GM20431 (cell line): ENCODE measurements at regions not wholly inside any gene's neighbourhood (a gene's known extent, or its start where the extent isn't known, plus 50 kb on each side); places are given as distances from the start of the nearest gene placed in this dataset.

Experiments
- in situ Hi-C: fragments of 300-500 bp; cut with MseI, MboI; formaldehyde crosslinking; loops from one replicate; pipeline ENCODE4 v1.15.0; 2020; ENCODE audit warnings: low sequenced_read_pairs; ENCODE audit not compliant: unreplicated experiment

DNA sequence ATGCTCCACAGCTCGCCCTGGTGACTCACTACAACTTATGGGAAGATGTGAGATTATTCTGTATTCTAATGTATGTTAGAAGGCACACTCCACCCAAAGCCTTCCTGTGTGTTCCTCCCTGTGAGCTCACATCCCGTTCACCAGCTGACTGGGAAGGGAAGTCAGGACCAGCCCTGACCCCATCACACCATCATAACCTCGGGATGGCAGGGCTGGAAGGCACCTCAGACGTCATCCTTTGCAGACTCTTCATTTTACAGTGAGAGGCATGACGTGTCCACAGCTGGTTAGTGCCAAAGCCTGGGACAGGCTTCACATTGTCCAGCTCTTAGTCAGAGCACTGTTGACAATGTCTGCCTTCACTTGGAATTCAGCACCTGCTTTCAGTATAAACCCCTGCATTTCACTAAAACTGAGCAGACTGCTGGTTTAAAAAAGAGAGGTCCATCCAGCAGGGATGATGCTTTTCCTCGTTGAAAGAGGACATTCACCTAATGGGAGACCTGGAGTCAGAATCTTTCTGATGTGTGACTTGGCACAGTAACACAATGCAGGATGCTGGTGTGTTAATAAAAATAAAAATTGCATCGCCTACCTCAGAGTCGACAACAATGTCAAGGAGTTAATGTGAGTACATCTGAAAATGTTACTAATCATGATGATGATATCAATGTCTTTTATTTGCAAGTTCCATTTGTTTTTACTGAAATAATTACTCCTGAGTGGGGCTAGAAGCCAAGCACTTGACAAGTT is 418.0 kb upstream of the TNP1 start:
- in situ Hi-C loops, result no loop called here

DNA sequence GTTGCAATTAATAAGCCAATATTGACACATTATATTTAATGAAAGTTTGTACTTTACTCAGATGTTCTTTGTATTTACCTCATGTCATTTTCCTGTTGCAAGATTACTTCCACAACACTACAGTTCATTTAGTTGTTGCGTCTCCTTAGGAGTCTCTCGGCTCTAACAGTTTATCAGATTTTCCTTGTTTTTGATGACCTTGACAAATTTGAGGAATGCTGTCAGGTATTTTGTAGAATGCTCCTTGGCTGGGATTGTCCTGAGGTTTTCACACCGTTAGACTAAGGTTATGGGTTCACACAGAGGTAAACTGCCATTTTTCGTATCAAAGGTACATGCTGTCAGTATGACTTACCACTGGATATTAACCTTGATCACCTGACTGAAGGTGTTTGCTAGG is 416.6 kb upstream of the TNP1 start:
- in situ Hi-C loops, result no loop called here

DNA sequence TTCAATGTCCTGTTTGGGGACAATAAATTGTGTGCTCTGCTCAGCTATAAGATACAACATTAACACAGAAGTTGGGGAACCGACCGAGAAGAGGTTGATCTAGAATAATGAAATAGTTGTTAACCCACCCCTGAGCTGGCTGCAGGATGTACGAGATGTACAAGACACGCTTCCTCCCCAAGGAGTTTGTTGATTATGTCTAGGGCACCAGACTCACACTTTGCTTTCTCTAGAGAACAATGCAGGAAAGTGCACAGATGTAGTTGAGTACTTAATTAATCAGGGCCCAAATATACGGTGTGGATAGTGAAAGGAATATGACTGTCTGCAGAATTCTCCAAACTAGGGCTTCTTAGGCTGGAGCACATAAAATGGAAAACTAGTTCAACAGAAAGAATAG is 415.2 kb upstream of the TNP1 start:
- in situ Hi-C loops, result no loop called here

DNA sequence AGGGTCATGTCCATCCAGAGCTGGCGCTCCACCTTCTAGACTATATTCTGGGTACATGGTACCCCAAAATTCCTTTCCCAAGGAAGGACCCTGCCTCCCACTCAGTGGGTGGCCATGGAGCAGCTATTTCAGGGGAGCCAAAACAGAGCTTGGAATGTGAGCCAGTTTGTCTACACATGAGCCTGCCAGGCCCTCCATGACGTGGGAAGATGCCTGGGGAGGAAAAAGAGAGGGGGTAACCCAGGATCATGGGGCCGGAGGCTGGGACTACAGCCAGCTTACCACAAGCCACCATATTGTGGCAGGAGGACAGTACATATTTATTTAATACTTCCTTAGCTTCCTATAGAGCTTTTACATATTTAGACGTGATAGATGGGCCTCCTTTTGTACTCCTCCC is 414.7 kb upstream of the TNP1 start:
- in situ Hi-C loops, result no loop called here

DNA sequence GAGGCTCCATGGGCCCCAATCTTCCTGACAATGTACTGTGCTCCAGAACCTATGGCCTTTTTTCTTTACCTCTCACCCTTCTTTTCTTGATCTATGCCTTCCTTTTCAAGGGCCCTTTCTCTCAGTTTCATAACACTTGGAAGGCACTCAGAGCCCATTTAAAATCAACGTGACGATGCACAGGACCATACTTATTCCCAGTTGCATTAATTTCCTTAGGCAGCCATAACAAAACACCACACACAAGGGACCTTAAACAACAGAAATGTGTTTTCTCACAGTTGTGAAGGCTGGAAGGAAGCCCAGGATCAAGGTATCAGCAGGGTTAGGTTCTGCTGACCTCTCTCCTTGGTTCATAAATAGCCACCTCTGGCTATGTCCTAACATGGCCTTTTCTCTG is 414.0 kb upstream of the TNP1 start:
- in situ Hi-C loops, result no loop called here

DNA sequence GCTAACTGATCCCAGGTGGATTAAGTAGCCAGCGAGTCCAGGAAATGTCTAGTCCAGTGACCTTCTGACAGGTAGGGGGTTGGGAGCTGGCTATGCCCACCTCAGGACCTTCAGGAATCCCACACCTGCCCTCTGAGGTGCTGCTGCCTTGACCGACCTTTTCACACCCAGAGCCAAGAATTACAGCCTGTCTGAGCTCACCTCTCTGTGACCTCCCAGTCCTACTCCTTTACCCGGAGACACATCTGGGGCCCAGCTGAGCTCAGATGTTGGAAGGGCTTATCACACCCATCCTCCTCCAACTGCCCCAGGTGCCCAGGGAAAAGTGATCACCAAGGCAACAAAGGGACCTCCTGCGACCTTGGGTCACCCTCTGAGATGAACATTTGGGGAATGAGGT is 413.3 kb upstream of the TNP1 start:
- in situ Hi-C loops, result no loop called here

DNA sequence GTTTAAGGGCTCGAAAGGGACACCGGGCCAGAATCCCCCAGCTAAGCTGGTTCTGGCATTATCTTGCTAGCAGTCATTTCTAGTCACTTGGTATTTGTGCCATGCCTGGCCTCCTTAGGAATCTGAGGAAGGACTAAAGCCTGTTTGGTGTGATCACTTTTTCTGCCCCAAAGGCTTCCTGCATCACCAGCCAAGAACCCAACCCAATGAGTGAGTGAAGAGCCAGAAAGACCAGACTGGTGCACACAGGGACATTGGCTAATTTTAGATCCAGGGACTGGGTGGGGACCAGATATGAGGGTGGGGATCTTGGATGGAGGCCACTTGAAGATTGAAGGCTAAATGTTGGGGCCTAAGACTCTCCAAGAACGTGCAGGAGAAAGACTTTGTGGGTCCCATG is 411.9 kb upstream of the TNP1 start:
- in situ Hi-C loops, result no loop called here

DNA sequence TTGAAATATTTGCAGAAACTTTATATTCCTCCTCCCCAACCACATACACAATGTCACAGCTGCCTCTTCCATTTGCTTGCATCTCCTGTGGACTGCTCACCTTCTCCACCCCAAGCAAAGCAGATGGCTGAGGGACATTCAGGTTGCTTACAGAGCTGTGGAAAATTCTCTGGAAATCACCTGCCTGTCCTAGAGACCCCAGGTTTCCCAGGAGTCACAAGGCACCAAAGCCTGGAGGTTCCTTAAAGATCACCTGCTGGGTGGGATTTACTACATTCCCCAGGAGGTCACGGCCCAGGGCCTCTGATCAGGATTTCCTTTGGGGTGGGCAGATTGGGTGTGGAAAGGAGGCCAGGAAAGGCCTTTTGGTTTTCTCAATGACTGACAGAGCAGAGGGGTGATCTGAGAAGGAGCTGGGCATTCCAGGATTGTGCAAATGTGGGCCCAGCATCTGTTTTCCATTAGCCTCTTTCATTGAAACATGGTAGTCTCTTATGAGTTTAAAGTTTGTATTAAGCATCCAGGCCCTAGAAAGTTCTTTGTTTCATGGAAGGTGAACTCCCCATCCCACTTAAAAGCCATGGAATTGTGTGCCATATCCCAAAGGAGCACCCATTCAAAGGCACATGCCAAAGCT is 410.7 kb upstream of the TNP1 start:
- in situ Hi-C loops, result no loop called here

DNA sequence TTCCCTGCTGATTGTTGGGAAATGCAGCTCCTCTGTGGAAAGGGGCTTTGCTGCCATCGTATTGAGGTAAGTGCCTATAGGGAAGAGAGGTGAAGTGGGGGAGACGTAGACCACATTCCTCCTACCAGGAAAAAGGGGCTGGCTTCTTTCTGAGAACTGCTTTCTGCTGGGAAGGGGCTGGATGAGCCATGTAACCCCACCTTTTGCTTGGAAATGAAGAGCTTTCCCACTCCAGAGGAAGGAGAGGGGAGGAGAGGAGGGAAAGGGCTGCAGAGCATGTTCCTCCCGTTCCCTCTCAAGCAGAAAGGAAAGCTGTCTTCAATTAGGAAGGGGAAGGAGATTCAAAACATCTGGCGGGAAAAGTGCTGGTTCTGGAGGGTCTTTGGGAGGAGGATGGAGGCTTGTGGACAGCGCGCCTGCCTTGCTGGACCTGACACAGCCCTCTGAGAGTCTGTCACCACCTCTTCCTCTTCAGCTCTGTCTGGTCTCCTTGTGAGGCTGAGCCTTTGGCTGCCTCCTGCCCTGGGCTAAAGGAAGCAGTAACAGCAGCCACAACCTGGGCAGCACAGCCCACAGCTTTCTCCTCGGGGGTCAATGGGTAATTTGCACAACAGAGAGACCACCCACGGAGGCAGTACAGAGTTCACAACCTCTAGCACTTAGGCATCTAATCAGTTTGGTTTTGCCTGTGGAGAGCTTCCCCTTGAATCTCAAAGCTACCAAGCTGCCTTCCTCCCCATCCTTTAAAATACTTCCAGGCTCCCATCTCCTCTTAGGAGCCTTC is 410.0 kb upstream of the TNP1 start:
- in situ Hi-C loops, result no loop called here

DNA sequence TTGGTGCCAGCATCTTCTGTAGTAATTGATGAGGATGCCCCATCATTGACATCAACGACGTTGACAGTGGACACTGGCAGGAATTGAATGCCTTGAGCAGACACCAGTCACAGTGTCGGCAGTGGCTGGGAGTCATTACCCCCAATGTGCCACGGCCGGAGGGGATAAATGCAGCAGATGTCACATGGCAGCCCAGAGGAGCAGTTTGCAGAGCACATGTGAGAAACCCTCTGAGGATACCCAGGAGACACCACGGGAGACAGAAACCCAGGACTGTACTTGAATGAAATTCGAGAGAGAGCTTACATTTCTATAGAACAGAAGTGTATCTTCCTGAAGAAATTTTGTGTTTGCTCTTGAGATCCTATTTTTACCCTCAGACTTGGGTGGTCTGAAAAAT is 409.1 kb upstream of the TNP1 start:
- in situ Hi-C loops, result no loop called here

DNA sequence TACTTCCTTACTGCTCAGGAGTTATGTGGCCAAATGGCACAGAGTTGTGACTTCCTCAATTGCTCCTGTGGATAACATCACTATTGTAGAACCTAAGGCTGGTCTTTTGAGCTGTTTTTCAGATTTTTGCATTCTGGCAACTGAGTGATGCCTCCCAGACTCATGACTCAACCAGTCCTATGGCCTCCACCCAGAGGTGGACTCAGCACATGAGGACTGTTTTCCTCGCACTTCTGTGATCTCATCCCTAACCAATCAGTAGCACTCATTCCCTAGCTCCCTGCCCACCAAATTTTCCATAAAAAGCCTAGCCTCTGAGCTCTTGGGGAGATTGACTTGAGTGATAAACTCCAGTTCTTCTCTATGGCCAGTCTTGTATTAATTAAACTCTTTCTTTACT is 407.9 kb upstream of the TNP1 start:
- in situ Hi-C loops, result no loop called here

DNA sequence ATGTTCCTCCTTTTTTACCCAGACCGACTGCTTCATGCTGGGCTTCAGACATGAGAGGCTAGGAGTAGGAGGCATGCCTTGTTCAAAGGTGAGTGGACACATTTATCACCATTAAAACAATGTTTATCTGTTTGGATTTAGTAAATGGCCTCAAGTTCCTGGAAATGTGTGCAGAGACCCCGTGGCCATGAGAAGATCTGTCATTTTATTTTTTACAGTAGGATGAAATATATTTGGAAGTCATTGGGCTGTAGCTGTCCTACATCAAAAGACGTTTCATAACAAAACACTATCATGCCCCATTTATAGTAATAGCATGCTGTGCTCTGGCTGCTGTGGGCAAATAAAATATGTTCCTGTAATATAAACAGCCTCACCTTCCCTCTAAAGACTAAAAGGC is 403.9 kb upstream of the TNP1 start:
- in situ Hi-C loops, result no loop called here

DNA sequence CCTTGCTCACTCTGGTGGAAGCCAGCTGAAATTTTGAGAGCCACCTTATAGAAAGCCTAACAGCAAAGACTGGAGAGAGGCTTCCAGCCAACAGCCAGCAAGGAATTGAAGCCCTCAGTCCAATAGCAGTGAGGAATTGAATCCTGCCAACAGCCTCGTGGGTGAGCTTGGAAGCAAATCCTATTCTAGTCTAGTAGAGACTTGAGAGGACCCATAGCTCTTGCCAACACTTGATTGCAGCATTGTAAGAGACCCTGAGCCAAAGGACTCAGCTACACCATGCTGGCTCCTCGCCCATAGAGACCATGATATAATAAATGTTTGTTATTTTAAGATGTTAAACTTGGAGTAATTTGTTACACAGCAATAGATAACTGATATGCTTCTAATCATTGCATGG is 403.0 kb upstream of the TNP1 start:
- in situ Hi-C loops, result no loop called here

DNA sequence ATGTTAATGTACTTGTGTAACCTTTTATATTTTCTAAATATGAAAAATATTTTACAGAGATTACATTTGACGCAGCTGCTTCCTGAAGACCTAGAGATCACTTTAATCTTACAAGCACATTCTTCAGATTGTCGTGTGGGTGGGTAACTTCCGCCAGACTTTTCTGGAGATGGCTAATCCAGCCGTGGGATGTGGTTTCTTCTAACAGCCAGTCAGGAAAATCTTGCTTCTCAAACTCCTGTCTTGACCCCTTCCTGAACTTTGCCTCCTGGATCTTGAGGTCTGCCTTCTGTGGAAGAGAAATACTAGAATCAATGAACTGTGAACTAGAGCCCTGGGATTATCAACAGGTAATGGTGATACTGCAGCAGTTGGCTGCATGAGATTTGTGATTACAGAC is 401.6 kb upstream of the TNP1 start:
- in situ Hi-C loops, result no loop called here

DNA sequence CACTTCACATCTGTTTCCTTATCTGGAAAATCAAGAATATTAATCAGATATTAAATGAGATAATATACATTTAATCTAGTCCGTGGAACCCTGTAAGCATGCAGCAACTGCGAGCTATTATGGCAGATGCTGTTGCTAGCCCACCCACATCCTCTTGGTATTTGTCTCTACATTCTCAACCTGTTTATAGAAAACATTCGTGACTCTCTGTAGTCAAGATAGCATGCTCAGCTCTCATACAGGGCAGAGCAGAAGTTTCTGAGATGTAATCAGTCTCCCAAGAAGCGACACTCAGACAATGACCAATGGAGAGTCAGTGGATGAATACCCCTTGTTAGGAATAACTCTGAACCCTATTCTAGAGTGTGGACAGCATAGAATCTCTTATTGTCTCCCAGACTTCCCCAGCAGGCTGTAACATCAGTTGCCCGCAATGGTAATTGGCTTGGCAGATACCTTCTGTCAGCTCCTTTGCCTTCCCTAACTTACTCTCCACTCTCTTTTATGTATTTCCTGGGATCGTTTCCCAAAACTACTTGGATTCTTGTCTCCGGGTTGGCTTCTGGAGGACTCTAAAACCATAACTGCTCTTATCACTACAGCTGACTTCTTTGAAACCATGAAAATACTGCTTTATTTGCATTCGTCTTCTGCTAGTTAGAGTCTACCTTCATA is 400.7 kb upstream of the TNP1 start:
- in situ Hi-C loops, result no loop called here

DNA sequence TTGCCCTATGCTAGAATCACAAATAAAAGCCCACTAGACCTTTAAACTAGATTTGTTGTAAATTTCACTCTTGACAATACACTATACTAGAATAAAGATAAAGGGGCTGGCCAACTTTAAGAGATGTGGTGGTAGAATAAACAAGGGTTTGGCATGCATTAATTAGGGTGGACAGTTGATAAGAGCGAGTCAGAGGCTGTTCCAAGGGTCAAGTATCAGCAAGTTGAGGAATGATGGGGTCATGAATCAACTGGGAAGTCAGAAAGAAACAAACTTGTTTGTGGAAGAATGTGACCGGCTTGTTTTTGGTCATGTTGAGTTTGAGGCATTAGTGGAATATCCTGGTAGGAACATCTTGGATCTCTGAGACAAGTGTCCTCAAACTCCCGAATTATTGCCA is 398.3 kb upstream of the TNP1 start:
- in situ Hi-C loops, result no loop called here

DNA sequence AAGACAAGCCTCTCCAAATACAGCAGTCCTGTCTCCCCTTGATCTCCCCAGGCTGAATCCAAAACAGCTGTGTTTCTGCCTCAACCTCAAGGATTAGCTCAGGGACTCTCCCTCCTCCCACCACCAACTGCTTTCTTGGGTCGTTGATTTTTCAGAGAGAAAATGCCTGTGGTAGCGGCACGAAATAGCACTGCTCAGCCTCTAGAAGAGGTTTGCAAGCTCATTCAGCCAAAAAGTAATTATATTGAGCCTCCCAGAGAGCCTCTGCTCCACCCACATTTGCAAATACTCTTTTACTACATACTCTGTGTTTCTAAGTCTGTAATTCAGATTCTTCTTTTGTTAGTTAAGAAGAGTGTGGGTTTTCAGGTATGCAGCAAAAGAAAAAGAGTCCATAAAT is 396.4 kb upstream of the TNP1 start:
- in situ Hi-C loops, result no loop called here

DNA sequence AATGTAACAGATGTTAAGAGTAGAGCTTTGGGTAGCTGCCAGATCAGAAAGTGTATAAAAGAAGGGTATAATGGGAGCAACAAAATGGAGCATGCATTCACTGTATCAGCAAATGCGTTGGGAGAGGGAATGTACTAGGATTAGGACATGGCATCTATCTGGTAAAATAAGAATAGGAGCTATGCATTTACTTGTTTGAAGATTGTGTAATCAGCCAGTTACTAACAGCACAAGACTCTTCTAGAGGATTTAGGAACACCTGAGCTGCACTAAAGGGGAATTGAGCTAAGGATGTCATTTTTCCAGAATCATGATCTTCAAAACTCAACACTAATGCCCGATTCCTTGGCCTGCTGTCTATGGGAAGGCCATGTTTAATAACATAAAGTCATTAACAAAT is 394.2 kb upstream of the TNP1 start:
- in situ Hi-C loops, result no loop called here

DNA sequence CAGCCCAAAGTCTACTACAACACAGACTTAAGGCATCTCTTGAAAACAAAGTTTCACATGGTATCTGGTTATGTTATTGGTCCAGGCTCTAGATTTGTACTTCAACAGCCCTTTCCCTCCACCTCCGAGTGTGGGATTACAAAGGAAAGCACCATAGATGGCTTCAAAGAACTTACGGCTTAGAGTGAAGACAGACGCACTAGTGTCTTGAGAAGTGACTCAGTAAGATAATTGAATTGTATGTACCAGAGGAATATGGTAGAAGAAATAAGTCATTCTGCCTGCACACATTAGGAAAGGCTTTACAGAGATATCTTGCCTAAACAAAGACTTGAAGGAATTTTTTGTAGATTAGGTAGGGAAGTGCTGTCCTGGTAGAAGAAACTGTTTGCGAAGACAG is 392.3 kb upstream of the TNP1 start:
- in situ Hi-C loops, result no loop called here

DNA sequence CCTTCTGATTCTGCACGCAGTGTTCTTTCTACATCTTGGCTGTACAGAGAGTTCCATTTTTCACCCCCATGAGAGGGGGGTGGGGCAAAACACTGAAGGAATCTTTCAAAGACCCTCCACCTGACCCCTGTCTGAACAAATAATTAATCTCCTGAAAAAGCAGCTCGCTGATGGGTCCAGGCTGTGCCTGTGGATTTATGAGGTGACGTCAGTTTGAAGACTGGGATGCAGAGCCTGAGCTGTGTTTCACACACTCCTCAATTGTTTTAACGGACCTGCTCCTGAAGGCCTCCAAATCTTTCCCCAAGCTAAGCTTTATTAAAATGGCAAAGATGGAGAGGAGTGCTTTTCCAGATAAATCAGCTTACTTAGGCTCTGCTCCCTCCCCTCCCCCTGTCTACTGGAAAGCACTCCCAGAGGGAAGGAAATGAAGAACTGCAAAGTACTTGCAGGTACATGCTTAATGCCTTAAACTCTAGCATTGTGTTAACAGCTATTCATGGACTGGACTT is 390.2 kb upstream of the TNP1 start:
- in situ Hi-C loops, result no loop called here
